H9 (cell line): ENCODE measurements at regions not wholly inside any gene's neighbourhood (a gene's known extent, or its start where the extent isn't known, plus 50 kb on each side); places are given as distances from the start of the nearest gene placed in this dataset.

Experiments
- DNase-seq: peaks from one replicate; pipeline ENCODE4 v3.0.0-alpha.2; 2017
- H2AFZ ChIP-seq: one replicate; pipeline ENCODE4 v1.6.1; 2013; ENCODE audit warnings: mild to moderate bottlenecking, low read length, control low read depth, moderate library complexity
- H2AK5ac ChIP-seq: 2 replicates; pipeline ENCODE4 v1.6.1; 2013; ENCODE audit warnings: low read length, control low read depth, mixed read lengths; ENCODE audit not compliant: insufficient read length
- H2BK120ac ChIP-seq: one replicate; pipeline ENCODE4 v1.6.1; 2013; ENCODE audit warnings: low read depth, mild to moderate bottlenecking, low read length, control low read depth, inconsistent platforms; ENCODE audit not compliant: poor library complexity, severe bottlenecking
- H2BK12ac ChIP-seq: 2 replicates; pipeline ENCODE4 v1.6.1; 2013; ENCODE audit warnings: low read length, control low read depth, mixed read lengths, low read depth; ENCODE audit not compliant: insufficient read length
- H2BK15ac ChIP-seq: 2 replicates; pipeline ENCODE4 v1.6.1; 2013; ENCODE audit warnings: low read depth, low read length, control low read depth
- H2BK20ac ChIP-seq: one replicate; pipeline ENCODE4 v1.6.1; 2013; ENCODE audit warnings: low read depth, mild to moderate bottlenecking, low read length, control low read depth, inconsistent platforms; ENCODE audit not compliant: poor library complexity, severe bottlenecking
- H2BK5ac ChIP-seq: 2 replicates; pipeline ENCODE4 v1.6.1; 2013; ENCODE audit warnings: low read length, control low read depth, mixed read lengths; ENCODE audit not compliant: insufficient read length
- H3K14ac ChIP-seq: 2 replicates; pipeline ENCODE4 v1.6.1; 2013; ENCODE audit warnings: low read length, control low read depth; ENCODE audit not compliant: insufficient read depth
- H3K18ac ChIP-seq: 2 replicates; pipeline ENCODE4 v1.6.1; 2013; ENCODE audit warnings: low read depth, mild to moderate bottlenecking, mixed read lengths, low read length, control low read depth; ENCODE audit not compliant: insufficient read length
- H3K23ac ChIP-seq: 2 replicates; pipeline ENCODE4 v1.6.1; 2013; ENCODE audit warnings: low read length, control low read depth, mixed read lengths, low read depth; ENCODE audit not compliant: insufficient read length
- H3K23me2 ChIP-seq: 2 replicates; pipeline ENCODE4 v1.6.1; 2013; ENCODE audit warnings: low read depth, mild to moderate bottlenecking, mixed read lengths, low read length, control low read depth; ENCODE audit not compliant: insufficient read length, poor library complexity, severe bottlenecking
- H3K27ac ChIP-seq: 2 replicates; pipeline ENCODE4 v1.5.1; 2013; ENCODE audit warnings: low read length, control low read depth, mixed read lengths, low read depth; ENCODE audit not compliant: insufficient read length
- H3K27me3 ChIP-seq: 2 replicates; pipeline ENCODE4 v1.6.1; 2013; ENCODE audit warnings: low read length, control low read depth, inconsistent platforms; ENCODE audit not compliant: insufficient read depth
- H3K4ac ChIP-seq: 2 replicates; pipeline ENCODE4 v1.6.1; 2013; ENCODE audit warnings: low read depth, mild to moderate bottlenecking, control low read depth, inconsistent platforms, low read length, moderate library complexity
- H3K4me1 ChIP-seq: 2 replicates; pipeline ENCODE4 v1.6.1; 2013; ENCODE audit warnings: low read length, control low read depth, inconsistent platforms; ENCODE audit not compliant: insufficient read depth
- H3K4me2 ChIP-seq: 2 replicates; pipeline ENCODE4 v1.6.1; 2013; ENCODE audit warnings: low read length, control low read depth, mixed read lengths; ENCODE audit not compliant: insufficient read length, insufficient read depth
- H3K56ac ChIP-seq: 2 replicates; pipeline ENCODE4 v1.6.1; 2013; ENCODE audit warnings: low read depth, mild to moderate bottlenecking, mixed read lengths, low read length, control low read depth; ENCODE audit not compliant: insufficient read length
- H3K79me1 ChIP-seq: 2 replicates; pipeline ENCODE4 v1.6.1; 2013; ENCODE audit warnings: low read depth, mild to moderate bottlenecking, moderate library complexity, low read length, control low read depth, inconsistent platforms; ENCODE audit not compliant: insufficient read depth, poor library complexity, severe bottlenecking
- H3K79me2 ChIP-seq: 2 replicates; pipeline ENCODE4 v1.6.1; 2013; ENCODE audit warnings: low read length, control low read depth, inconsistent platforms; ENCODE audit not compliant: insufficient read depth
- H3K9ac ChIP-seq: 2 replicates; pipeline ENCODE4 v1.6.1; 2013; ENCODE audit warnings: low read length, control low read depth, mixed read lengths; ENCODE audit not compliant: insufficient read length; ENCODE audit errors: extremely low read depth
- H3K9me3 ChIP-seq: one replicate; pipeline ENCODE4 v1.6.1; 2013; ENCODE audit warnings: low read depth, low read length, inconsistent platforms; ENCODE audit not compliant: control insufficient read depth
- H3T11ph ChIP-seq: one replicate; pipeline ENCODE4 v1.6.1; 2013; ENCODE audit warnings: mild to moderate bottlenecking, low read length, control low read depth, inconsistent platforms
- H4K20me1 ChIP-seq: one replicate; pipeline ENCODE4 v1.6.1; 2013; ENCODE audit not compliant: control insufficient read depth, insufficient read length, insufficient read depth
- H4K5ac ChIP-seq: 2 replicates; pipeline ENCODE4 v1.6.1; 2013; ENCODE audit warnings: low read depth, mild to moderate bottlenecking, mixed read lengths, low read length, control low read depth; ENCODE audit not compliant: insufficient read length
- H4K8ac ChIP-seq: replicated peaks from 2 replicates; pipeline ENCODE4 v1.6.1; 2013; ENCODE audit warnings: low read length, control low read depth, mixed read lengths, low read depth; ENCODE audit not compliant: insufficient read length
- H4K91ac ChIP-seq: 2 replicates; pipeline ENCODE4 v1.6.1; 2013; ENCODE audit warnings: low read depth, mild to moderate bottlenecking, moderate library complexity, mixed read lengths, low read length, control low read depth; ENCODE audit not compliant: insufficient read length
- H3K27ac Mint-ChIP-seq, 3 experiments: 2 replicates in 2 of 3; 3 replicates in 1 of 3; pipeline ENCODE4 v1.8.0; 2020 to 2021; ENCODE audit warnings: mixed read lengths in 3 of 3, mild to moderate bottlenecking in 1 of 3, moderate library complexity in 1 of 3
- H3K27me3 Mint-ChIP-seq: 2 replicates; pipeline ENCODE4 v1.8.0; 2021; ENCODE audit warnings: low read depth, mild to moderate bottlenecking, moderate library complexity, mixed read lengths
- H3K36me3 Mint-ChIP-seq, 3 experiments: 2 replicates in 2 of 3; 3 replicates in 1 of 3; pipeline ENCODE4 v1.8.0; 2020 to 2021; ENCODE audit warnings: low read depth in 3 of 3, mixed read lengths in 3 of 3; ENCODE audit not compliant: insufficient read depth in 1 of 3
- H3K4me1 Mint-ChIP-seq, 2 experiments: 2 replicates each; pipeline ENCODE4 v1.8.0; 2020; ENCODE audit warnings: mixed read lengths in 2 of 2
- H3K4me3 Mint-ChIP-seq, 2 experiments: 2 replicates in 1 of 2; 3 replicates in 1 of 2; pipeline ENCODE4 v1.8.0; 2020 to 2021; ENCODE audit warnings: mild to moderate bottlenecking in 2 of 2, mixed read lengths in 2 of 2, moderate library complexity in 1 of 2
- H3K9me3 Mint-ChIP-seq, 2 experiments: 2 replicates in 1 of 2; 3 replicates in 1 of 2; pipeline ENCODE4 v1.8.0; 2020; ENCODE audit warnings: mild to moderate bottlenecking in 2 of 2, mixed read lengths in 2 of 2, moderate library complexity in 1 of 2
- WGBS: extraction: QIAGEN DNeasy Blood & Tissue Kit; methylation state at CpG from one replicate; pipeline ENCODE4 v1.1.7; 2013; ENCODE audit warnings: missing lambda C conversion rate, low lambda C conversion rate, mixed read lengths; ENCODE audit not compliant: insufficient read length; ENCODE audit errors: extremely low coverage; 5-methylcytosine and 5-hydroxymethylcytosine counted together
- TF ChIP-seq, protein P1 (sequence below): fragments of 200-600 bp; sonication (generic); conservative IDR thresholded peaks from 3 replicates; pipeline ENCODE4 v1.8.0; 2021; ENCODE audit warnings: antibody characterized with exemption, mild to moderate bottlenecking

DNA sequence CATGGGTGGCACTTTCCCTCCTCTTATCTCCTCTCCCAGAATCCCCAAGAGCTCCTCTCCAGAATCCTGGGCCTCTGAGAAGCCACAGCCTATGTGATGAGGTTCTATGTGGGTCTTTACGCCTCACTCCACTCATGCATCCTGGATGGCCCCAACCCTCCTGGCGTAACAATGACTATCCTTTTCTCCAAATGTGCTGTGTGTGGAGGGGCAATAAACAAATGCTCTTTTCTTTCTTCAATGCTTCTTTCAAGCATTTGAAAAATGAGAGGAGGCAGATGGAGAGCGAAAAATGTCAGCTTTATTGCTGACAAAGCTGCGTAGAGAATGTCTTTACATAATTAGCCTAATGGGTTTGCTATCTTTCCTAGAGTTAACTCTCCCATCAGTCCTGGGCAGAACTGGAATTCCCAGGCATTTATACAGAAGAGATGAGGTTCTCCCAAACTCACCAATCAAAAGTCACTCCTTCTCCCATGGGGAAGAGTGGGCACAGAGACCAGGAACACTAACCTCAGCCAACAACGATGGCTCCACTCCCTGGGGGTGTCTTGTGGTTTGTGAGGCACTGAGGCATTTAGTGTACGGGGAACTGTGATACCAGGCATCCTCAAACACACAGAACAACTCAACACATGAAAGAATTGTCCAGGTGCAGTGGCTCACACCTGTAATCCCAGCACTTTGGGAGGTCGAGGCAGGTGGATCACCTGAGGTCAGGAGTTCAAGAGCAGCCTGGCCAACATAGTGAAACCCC is 118.9 kb upstream of the SLC34A2 start:
- H2AFZ ChIP-seq, result no peak overlapping the region
- no peaks in the 10 kb centered on the region for H3K79me1 ChIP-seq
- H3K36me3 Mint-ChIP-seq, result no peaks in the 10 kb centered on the region
- no peak overlapping the region for H4K5ac ChIP-seq
- H2AK5ac ChIP-seq, result no peak overlapping the region
- no peaks in the 10 kb centered on the region for H3K9me3 ChIP-seq
- H3K79me2 ChIP-seq, result no peaks in the 10 kb centered on the region
- H3K4me1 Mint-ChIP-seq, result peaks cover 16 to 21% of the 10 kb centered on the region in 2 experiments
- no peak overlapping the region for H2BK12ac ChIP-seq
- no peak overlapping the region for H2BK15ac ChIP-seq
- no peak overlapping the region for H2BK20ac ChIP-seq
- DNase-seq, result no peak
- H3K4ac ChIP-seq, result no peak overlapping the region
- H3K9me3 Mint-ChIP-seq, result peaks cover 0 to 1% of the 10 kb centered on the region in 2 experiments; a peak in 1 of 5 replicates
- no peak overlapping the region for H3K27ac Mint-ChIP-seq
- no peak overlapping the region for H3K27ac ChIP-seq
- H4K8ac ChIP-seq, result no peak overlapping the region
- no CpG with 5 or more reads among the region's 7 CpGs for WGBS
- H3K4me3 Mint-ChIP-seq, result no peak overlapping the region
- H3K4me1 ChIP-seq, result no peaks in the 10 kb centered on the region
- H3K23me2 ChIP-seq, result no peaks in the 10 kb centered on the region
- no peak overlapping the region for H2BK120ac ChIP-seq
- no peak overlapping the region for H3K56ac ChIP-seq
- no peak overlapping the region for H2BK5ac ChIP-seq
- no peak overlapping the region for H3K18ac ChIP-seq
- no peak overlapping the region for H3K23ac ChIP-seq
- no peak overlapping the region for H3T11ph ChIP-seq
- no peak overlapping the region for H3K9ac ChIP-seq
- no peak overlapping the region for H3K4me2 ChIP-seq
- H3K27me3 ChIP-seq, result no peaks in the 10 kb centered on the region
- TF ChIP-seq, protein P1, sequence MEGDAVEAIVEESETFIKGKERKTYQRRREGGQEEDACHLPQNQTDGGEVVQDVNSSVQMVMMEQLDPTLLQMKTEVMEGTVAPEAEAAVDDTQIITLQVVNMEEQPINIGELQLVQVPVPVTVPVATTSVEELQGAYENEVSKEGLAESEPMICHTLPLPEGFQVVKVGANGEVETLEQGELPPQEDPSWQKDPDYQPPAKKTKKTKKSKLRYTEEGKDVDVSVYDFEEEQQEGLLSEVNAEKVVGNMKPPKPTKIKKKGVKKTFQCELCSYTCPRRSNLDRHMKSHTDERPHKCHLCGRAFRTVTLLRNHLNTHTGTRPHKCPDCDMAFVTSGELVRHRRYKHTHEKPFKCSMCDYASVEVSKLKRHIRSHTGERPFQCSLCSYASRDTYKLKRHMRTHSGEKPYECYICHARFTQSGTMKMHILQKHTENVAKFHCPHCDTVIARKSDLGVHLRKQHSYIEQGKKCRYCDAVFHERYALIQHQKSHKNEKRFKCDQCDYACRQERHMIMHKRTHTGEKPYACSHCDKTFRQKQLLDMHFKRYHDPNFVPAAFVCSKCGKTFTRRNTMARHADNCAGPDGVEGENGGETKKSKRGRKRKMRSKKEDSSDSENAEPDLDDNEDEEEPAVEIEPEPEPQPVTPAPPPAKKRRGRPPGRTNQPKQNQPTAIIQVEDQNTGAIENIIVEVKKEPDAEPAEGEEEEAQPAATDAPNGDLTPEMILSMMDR, result no peak
- H3K27me3 Mint-ChIP-seq, result no peaks in the 10 kb centered on the region; the same call in 1 of the 2 replicates
- no peak overlapping the region for H4K91ac ChIP-seq
- no peak overlapping the region for H3K14ac ChIP-seq
- H4K20me1 ChIP-seq, result no peaks in the 10 kb centered on the region
